WTC11 (cell line): ENCODE measurements at regions not wholly inside any gene's neighbourhood (a gene's known extent, or its start where the extent isn't known, plus 50 kb on each side); places are given as distances from the start of the nearest gene placed in this dataset.

ENCODE experiments used
- ATAC-seq: fragments of 200-7000 bp; cut with Tn5 transposase; 2 replicates; pipeline ENCODE4 v1.10.0; 2021; ENCODE audit warnings: mild to moderate bottlenecking, moderate library complexity
- CTCF ChIA-PET: fragments of 300-600 bp; sonication (Branson Sonifier 250); formaldehyde crosslinking; loops from one replicate; lab custom pipeline; 2021; ENCODE audit warnings: antibody characterized with exemption; lab: Charles Lee
- POLR2A ChIA-PET: fragments of 350-600 bp; sonication (Branson Sonifier 250); formaldehyde crosslinking; loops from one replicate; lab custom pipeline; 2021; ENCODE audit warnings: antibody characterized with exemption; lab: Charles Lee
- DNase-seq: peaks from one replicate; pipeline ENCODE4 v3.0.0; 2021; ENCODE audit warnings: low spot score
- H3K27ac Mint-ChIP-seq: 2 replicates; pipeline ENCODE4 v1.8.0; 2021; ENCODE audit warnings: mixed read lengths
- H3K27me3 Mint-ChIP-seq: 2 replicates; pipeline ENCODE4 v1.8.0; 2021; ENCODE audit warnings: low read depth, mild to moderate bottlenecking, moderate library complexity, mixed read lengths
- H3K36me3 Mint-ChIP-seq: 2 replicates; pipeline ENCODE4 v1.8.0; 2021; ENCODE audit warnings: mixed read lengths
- H3K4me1 Mint-ChIP-seq: 2 replicates; pipeline ENCODE4 v1.8.0; 2022; ENCODE audit warnings: mixed read lengths
- H3K4me3 Mint-ChIP-seq: 2 replicates; pipeline ENCODE4 v1.8.0; 2021; ENCODE audit warnings: mild to moderate bottlenecking, moderate library complexity, mixed read lengths
- H3K9me3 Mint-ChIP-seq: 2 replicates; pipeline ENCODE4 v1.8.0; 2021; ENCODE audit warnings: mixed read lengths
- ATF6 ChIP-seq: sonication (generic); formaldehyde crosslinking; IDR thresholded peaks from 2 replicates; pipeline ENCODE4 v1.8.1; 2023; ENCODE audit warnings: mild to moderate bottlenecking, missing genetic modification reagents
- ERG ChIP-seq: fragments of 250-450 bp; sonication (Bioruptor Pico); IDR thresholded peaks from 2 replicates; pipeline ENCODE4 v1.8.0; 2021; ENCODE audit warnings: mild to moderate bottlenecking
- HMGXB4 ChIP-seq: sonication (generic); formaldehyde crosslinking; IDR thresholded peaks from 2 replicates; pipeline ENCODE4 v1.8.1; 2023; ENCODE audit warnings: mild to moderate bottlenecking, moderate library complexity, missing genetic modification reagents
- IRF2 ChIP-seq: sonication (generic); formaldehyde crosslinking; IDR thresholded peaks from 2 replicates; pipeline ENCODE4 v1.8.0; 2022; ENCODE audit warnings: low read depth, missing genetic modification reagents, borderline replicate concordance
- NFE2L1 ChIP-seq: sonication (generic); formaldehyde crosslinking; IDR thresholded peaks from 2 replicates; pipeline ENCODE4 v1.8.1; 2023; ENCODE audit warnings: missing genetic modification reagents
- NFYB ChIP-seq: sonication (generic); formaldehyde crosslinking; conservative IDR thresholded peaks from 2 replicates; pipeline ENCODE4 v1.8.0; 2022; ENCODE audit warnings: low read depth, missing genetic modification reagents
- PRDM15 ChIP-seq: sonication (generic); formaldehyde crosslinking; IDR thresholded peaks from 2 replicates; pipeline ENCODE4 v1.8.0; 2022; ENCODE audit warnings: missing genetic modification reagents
- SMAD3 ChIP-seq: sonication (generic); formaldehyde crosslinking; IDR thresholded peaks from 2 replicates; pipeline ENCODE4 v1.8.0; 2022; ENCODE audit warnings: missing genetic modification reagents, mild to moderate bottlenecking, borderline replicate concordance
- TEAD1 ChIP-seq: sonication (generic); formaldehyde crosslinking; IDR thresholded peaks from 2 replicates; pipeline ENCODE4 v1.8.0; 2022; ENCODE audit warnings: mild to moderate bottlenecking, missing genetic modification reagents
- TEAD4 ChIP-seq: sonication (generic); formaldehyde crosslinking; IDR thresholded peaks from 2 replicates; pipeline ENCODE4 v1.8.0; 2022; ENCODE audit warnings: mild to moderate bottlenecking, missing genetic modification reagents
- USF2 ChIP-seq: sonication (generic); formaldehyde crosslinking; IDR thresholded peaks from 2 replicates; pipeline ENCODE4 v1.8.1; 2023; ENCODE audit warnings: mild to moderate bottlenecking, missing genetic modification reagents, moderate library complexity
- ZBTB21 ChIP-seq: sonication (generic); formaldehyde crosslinking; IDR thresholded peaks from 2 replicates; pipeline ENCODE4 v1.8.1; 2023; ENCODE audit warnings: mild to moderate bottlenecking, missing genetic modification reagents, borderline replicate concordance
- ZNF532 ChIP-seq: fragments of 250-450 bp; sonication (Bioruptor Pico); IDR thresholded peaks from 2 replicates; pipeline ENCODE4 v1.9.0; 2021; ENCODE audit warnings: mild to moderate bottlenecking, borderline replicate concordance
- ZNF671 ChIP-seq: fragments of 250-450 bp; sonication (Bioruptor Pico); IDR thresholded peaks from 2 replicates; pipeline ENCODE4 v1.8.0; 2021; ENCODE audit warnings: mild to moderate bottlenecking

- CTCF ChIA-PET, result no interaction called here
- ATAC-seq (no peak), DNase-seq (no peak)
- Mint-ChIP-seq H3K9me3 (peaks cover 7% of the 10 kb centered on the region; the same call in 1 of the 2 replicates), H3K27ac (no peak overlapping the region), H3K4me3 (no peak overlapping the region), H3K27me3 (no peaks in the 10 kb centered on the region), H3K4me1 (peaks cover 14% of the 10 kb centered on the region), H3K36me3 (no peaks in the 10 kb centered on the region)
- no peak for TF ChIP-seq IRF2 (CRISPR knock-in tag)
- TF ChIP-seq ATF6 (CRISPR knock-in tag), result no peak
- no peak for TF ChIP-seq ZNF532
- TF ChIP-seq ZBTB21 (CRISPR knock-in tag), result no peak
- TF ChIP-seq TEAD4 (CRISPR knock-in tag), result no peak
- no peak for TF ChIP-seq TEAD1 (CRISPR knock-in tag)
- TF ChIP-seq NFE2L1 (CRISPR knock-in tag), result no peak
- no peak for TF ChIP-seq PRDM15
- no peak for TF ChIP-seq NFYB (CRISPR knock-in tag)
- TF ChIP-seq HMGXB4 (CRISPR knock-in tag), result no peak
- TF ChIP-seq ERG (CRISPR knock-in tag), result no peak
- TF ChIP-seq USF2 (CRISPR knock-in tag), result no peak
- no peak for TF ChIP-seq SMAD3 (CRISPR knock-in tag)
- TF ChIP-seq ZNF671 (CRISPR knock-in tag), result no peak
- POLR2A ChIA-PET, result no interaction called here
Observed at GRCh38 chr2:149808556-149808955, 221.0 kb upstream of the MMADHC start.
